HPDE6-E6E7 (cell line): ENCODE measurements at regions not wholly inside any gene's neighbourhood (a gene's known extent, or its start where the extent isn't known, plus 50 kb on each side); places are given as distances from the start of the nearest gene placed in this dataset.

Source experiments
- DNase-seq: peaks from one replicate; pipeline ENCODE4 v3.0.0; 2011; ENCODE audit warnings: missing footprints; ENCODE audit errors: extremely low spot score

GRCh38 chr14:84519836-84520235, 1010.1 kb upstream of the FLRT2 start:
- DNase-seq: no peak

- DNase-seq: no peak
Observed at GRCh38 chr14:84520711-84521338, 1009.1 kb upstream of the FLRT2 start.

- no peak for DNase-seq
Observed at GRCh38 chr14:84523746-84524145, 1006.2 kb upstream of the FLRT2 start.

- no peak for DNase-seq
Observed at GRCh38 chr14:84527706-84528105, 1002.2 kb upstream of the FLRT2 start.

GRCh38 chr14:84532016-84532415, 997.9 kb upstream of the FLRT2 start:
- DNase-seq: no peak

GRCh38 chr14:84533181-84533725, 996.7 kb upstream of the FLRT2 start:
- no peak for DNase-seq

- DNase-seq: no peak
Observed at GRCh38 chr14:84533791-84534190, 996.2 kb upstream of the FLRT2 start.

- DNase-seq: no peak
Observed at GRCh38 chr14:84535484-84535883, 994.5 kb upstream of the FLRT2 start.

GRCh38 chr14:84535976-84536375, 994.0 kb upstream of the FLRT2 start:
- DNase-seq: no peak

- DNase-seq: no peak
Observed at GRCh38 chr14:84541018-84541417, 988.9 kb upstream of the FLRT2 start.

GRCh38 chr14:84543859-84544258, 986.1 kb upstream of the FLRT2 start:
- DNase-seq: no peak

GRCh38 chr14:84544486-84545131, 985.3 kb upstream of the FLRT2 start:
- no peak for DNase-seq

GRCh38 chr14:84546236-84546635, 983.7 kb upstream of the FLRT2 start:
- DNase-seq: no peak

GRCh38 chr14:84554136-84554535, 975.8 kb upstream of the FLRT2 start:
- DNase-seq: no peak

GRCh38 chr14:84555493-84555892, 974.5 kb upstream of the FLRT2 start:
- DNase-seq: no peak

GRCh38 chr14:84566109-84566508, 963.8 kb upstream of the FLRT2 start:
- no peak for DNase-seq

- DNase-seq: no peak
Observed at GRCh38 chr14:84575681-84576080, 954.3 kb upstream of the FLRT2 start.

- DNase-seq: no peak
Observed at GRCh38 chr14:84579292-84579691, 950.7 kb upstream of the FLRT2 start.

GRCh38 chr14:84581041-84581440, 948.9 kb upstream of the FLRT2 start:
- no peak for DNase-seq

GRCh38 chr14:84584511-84584910, 945.4 kb upstream of the FLRT2 start:
- no peak for DNase-seq

GRCh38 chr14:84591827-84592445, 938.0 kb upstream of the FLRT2 start:
- no peak for DNase-seq

GRCh38 chr14:84592770-84593169, 937.2 kb upstream of the FLRT2 start:
- DNase-seq: no peak

- no peak for DNase-seq
Observed at GRCh38 chr14:84610086-84610485, 919.9 kb upstream of the FLRT2 start.
